Calu3 (cell line): ENCODE measurements at regions not wholly inside any gene's neighbourhood (a gene's known extent, or its start where the extent isn't known, plus 50 kb on each side); places are given as distances from the start of the nearest gene placed in this dataset.
"Not testable (repeated sequence)": the region's sequence is repeated elsewhere in the genome, so short reads cannot be mapped to it uniquely, and the experiment has no call there.

Source experiments
- BruUV-seq: library from RNA; stranded (reverse); fragments of 400-500 nt; replicated peaks from 2 replicates; lab custom pipeline; 2021; lab: Mats Ljungman, UMichigan
- CTCF ChIA-PET: fragments of 300-600 bp; sonication (Branson Sonifier 250); formaldehyde crosslinking; loops from one replicate; lab custom pipeline; 2022; ENCODE audit warnings: antibody characterized with exemption; lab: Charles Lee
- DNase-seq: peaks from one replicate; pipeline ENCODE4 v3.0.0; 2022
- H3K27ac Mint-ChIP-seq: one replicate; pipeline ENCODE4 v1.8.0; 2022; ENCODE audit warnings: mixed read lengths; ENCODE audit not compliant: unreplicated experiment
- H3K27me3 Mint-ChIP-seq: one replicate; pipeline ENCODE4 v1.8.0; 2022; ENCODE audit warnings: mixed read lengths; ENCODE audit not compliant: unreplicated experiment
- H3K36me3 Mint-ChIP-seq: one replicate; pipeline ENCODE4 v1.8.0; 2022; ENCODE audit warnings: mild to moderate bottlenecking, moderate library complexity, mixed read lengths; ENCODE audit not compliant: insufficient read depth, unreplicated experiment
- H3K4me1 Mint-ChIP-seq: one replicate; pipeline ENCODE4 v1.8.0; 2022; ENCODE audit warnings: mild to moderate bottlenecking, low read depth, mixed read lengths; ENCODE audit not compliant: unreplicated experiment
- H3K4me3 Mint-ChIP-seq: one replicate; pipeline ENCODE4 v1.8.0; 2022; ENCODE audit warnings: mild to moderate bottlenecking, low read depth, moderate library complexity, mixed read lengths; ENCODE audit not compliant: unreplicated experiment
- H3K9me3 Mint-ChIP-seq: one replicate; pipeline ENCODE4 v1.8.0; 2022; ENCODE audit warnings: low read depth, mixed read lengths; ENCODE audit not compliant: unreplicated experiment
- intact Hi-C: fragments of 100-400 bp; cut with micrococcal nuclease; formaldehyde crosslinking; loops from one replicate; pipeline ENCODE4 v1.10.0; 2022; ENCODE audit not compliant: unreplicated experiment
- TF ChIP-seq, protein P1 (sequence below): fragments of 200-600 bp; IDR thresholded peaks from one replicate; pipeline ENCODE4 v1.8.0; 2022; ENCODE audit warnings: antibody characterized with exemption; ENCODE audit not compliant: unreplicated experiment

- CTCF ChIA-PET, result no interaction called here
- Mint-ChIP-seq H3K27ac (no peak overlapping the region), H3K4me1 (no peaks in the 10 kb centered on the region), H3K4me3 (no peak overlapping the region), H3K36me3 (no peaks in the 10 kb centered on the region), H3K27me3 (no peaks in the 10 kb centered on the region), H3K9me3 (no peaks in the 10 kb centered on the region)
- intact Hi-C loops, result no loop called here
- BruUV-seq, result no TSS peak
- TF ChIP-seq, protein P1, sequence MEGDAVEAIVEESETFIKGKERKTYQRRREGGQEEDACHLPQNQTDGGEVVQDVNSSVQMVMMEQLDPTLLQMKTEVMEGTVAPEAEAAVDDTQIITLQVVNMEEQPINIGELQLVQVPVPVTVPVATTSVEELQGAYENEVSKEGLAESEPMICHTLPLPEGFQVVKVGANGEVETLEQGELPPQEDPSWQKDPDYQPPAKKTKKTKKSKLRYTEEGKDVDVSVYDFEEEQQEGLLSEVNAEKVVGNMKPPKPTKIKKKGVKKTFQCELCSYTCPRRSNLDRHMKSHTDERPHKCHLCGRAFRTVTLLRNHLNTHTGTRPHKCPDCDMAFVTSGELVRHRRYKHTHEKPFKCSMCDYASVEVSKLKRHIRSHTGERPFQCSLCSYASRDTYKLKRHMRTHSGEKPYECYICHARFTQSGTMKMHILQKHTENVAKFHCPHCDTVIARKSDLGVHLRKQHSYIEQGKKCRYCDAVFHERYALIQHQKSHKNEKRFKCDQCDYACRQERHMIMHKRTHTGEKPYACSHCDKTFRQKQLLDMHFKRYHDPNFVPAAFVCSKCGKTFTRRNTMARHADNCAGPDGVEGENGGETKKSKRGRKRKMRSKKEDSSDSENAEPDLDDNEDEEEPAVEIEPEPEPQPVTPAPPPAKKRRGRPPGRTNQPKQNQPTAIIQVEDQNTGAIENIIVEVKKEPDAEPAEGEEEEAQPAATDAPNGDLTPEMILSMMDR, result no peak
- DNase-seq, result no peak
Measured at GRCh38 chr9:82052081-82052480, 63.5 kb downstream of the SPATA31D1 start.

DNA sequence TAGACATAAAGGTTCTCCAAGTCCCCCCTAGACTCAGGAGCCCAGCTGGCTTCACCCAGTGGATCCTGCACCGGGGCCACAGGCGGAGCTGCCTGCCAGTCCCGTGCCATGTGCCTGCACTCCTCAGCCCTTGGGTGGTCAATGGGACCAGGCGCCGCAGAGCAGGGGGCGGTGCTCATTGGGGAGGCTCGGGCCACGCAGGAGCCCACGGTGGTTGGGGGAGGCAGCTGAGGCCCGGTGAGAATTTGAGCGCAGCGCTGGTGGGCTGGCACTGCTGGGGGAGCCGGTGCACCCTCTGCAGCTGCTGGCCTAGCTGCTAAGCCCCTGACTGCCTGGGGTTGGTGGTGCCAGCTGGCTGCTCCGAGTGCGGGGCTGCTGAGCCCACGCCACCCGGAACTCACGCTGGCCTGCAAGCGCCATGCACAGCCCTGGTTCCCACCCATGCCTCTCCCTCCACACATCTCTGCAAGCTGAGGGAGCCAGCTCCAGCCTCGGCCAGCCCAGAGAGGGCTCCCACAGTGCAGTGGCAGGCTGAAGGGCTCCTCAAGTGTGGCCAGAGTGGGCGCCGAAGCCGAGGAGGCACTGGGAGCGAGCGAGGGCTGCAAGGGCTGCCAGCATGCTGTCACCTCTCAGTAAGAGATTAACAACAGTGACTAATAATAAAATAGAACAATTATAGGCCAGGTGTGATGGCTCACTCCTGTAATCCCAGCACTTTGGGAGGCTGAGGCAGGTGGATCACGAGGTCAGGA, 65.9 kb downstream of the SPATA31D1 start:
- Mint-ChIP-seq H3K27ac (no peak overlapping the region), H3K36me3 (no peaks in the 10 kb centered on the region), H3K27me3 (no peaks in the 10 kb centered on the region), H3K4me1 (no peaks in the 10 kb centered on the region), H3K4me3 (no peak overlapping the region), H3K9me3 (no peaks in the 10 kb centered on the region)
- CTCF ChIA-PET, result no interaction called here
- DNase-seq, result no peak
- TF ChIP-seq, protein P1, result no peak
- intact Hi-C loops, result no loop called here
- no TSS peak for BruUV-seq

DNA sequence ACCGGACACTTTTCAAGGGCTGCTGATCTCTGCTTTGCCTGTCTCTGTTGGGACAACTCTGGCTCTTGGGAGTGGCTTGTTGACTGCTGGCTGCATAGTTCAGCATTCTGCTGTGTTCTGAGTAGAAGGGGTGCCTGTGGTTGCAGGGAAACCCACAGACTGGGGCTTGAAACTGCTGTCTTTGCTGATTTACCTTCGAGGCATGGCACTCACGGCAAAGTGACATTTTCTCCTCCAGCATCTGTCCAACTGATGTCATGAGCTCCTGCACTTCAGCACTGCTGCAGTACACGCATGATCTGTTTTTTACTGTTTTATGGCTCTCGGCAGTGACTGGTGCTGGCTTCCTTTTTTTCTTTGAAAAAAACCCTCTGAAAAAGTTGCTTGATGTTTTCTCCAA, 69.2 kb downstream of the SPATA31D1 start:
- Mint-ChIP-seq H3K27me3 (no peaks in the 10 kb centered on the region), H3K27ac (no peak overlapping the region), H3K9me3 (no peaks in the 10 kb centered on the region), H3K36me3 (no peaks in the 10 kb centered on the region), H3K4me1 (no peaks in the 10 kb centered on the region), H3K4me3 (no peak overlapping the region)
- CTCF ChIA-PET, result no interaction called here
- no TSS peak for BruUV-seq
- DNase-seq, result no peak
- TF ChIP-seq, protein P1, result no peak
- intact Hi-C loops, result no loop called here

- H3K27me3 Mint-ChIP-seq, DNase-seq, H3K27ac Mint-ChIP-seq, H3K36me3 Mint-ChIP-seq, intact Hi-C loops, H3K4me3 Mint-ChIP-seq, CTCF ChIA-PET, H3K9me3 Mint-ChIP-seq, H3K4me1 Mint-ChIP-seq, BruUV-seq: not testable (repeated sequence)
Measured at GRCh38 chr9:82061801-82062200, 73.2 kb downstream of the SPATA31D1 start.

DNA sequence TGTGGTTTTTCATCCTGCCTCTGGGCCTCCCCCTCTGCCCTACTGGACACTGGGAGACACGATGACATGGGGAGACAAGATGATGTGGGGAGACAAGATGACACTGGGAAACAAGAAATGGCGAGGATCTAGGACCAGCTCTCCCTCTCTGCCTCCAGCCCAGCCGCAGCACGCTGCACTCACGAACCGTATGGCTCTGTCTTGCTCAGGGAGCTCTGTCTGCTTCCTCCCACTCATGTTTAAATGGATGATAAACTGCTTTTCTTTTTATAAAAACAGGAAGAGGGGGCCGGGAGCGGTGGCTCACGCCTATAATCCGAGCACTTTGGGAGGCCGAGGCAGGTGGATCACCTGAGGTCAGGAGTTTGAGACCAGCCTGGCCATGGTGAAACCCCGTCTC, 73.7 kb downstream of the SPATA31D1 start:
- H3K27ac Mint-ChIP-seq, result no peak overlapping the region

More for the DNA sequence above, 73.7 kb downstream of the SPATA31D1 start:
- Mint-ChIP-seq H3K9me3 (no peaks in the 10 kb centered on the region), H3K4me1 (no peaks in the 10 kb centered on the region), H3K27me3 (no peaks in the 10 kb centered on the region), H3K4me3 (no peak overlapping the region), H3K36me3 (no peaks in the 10 kb centered on the region)
- CTCF ChIA-PET, result no interaction called here
- TF ChIP-seq, protein P1, result no peak
- intact Hi-C loops, result no loop called here
- DNase-seq, result no peak
- BruUV-seq, result no TSS peak
